Endodermal cell (in vitro differentiated cells): ENCODE measurements at regions not wholly inside any gene's neighbourhood (a gene's known extent, or its start where the extent isn't known, plus 50 kb on each side); places are given as distances from the start of the nearest gene placed in this dataset.

Source experiments
- DNase-seq: peaks from one replicate; pipeline ENCODE4 v3.0.0-alpha.2; 2017
- H3K27ac ChIP-seq: 2 replicates; pipeline ENCODE4 v1.5.1; 2013; ENCODE audit warnings: mild to moderate bottlenecking, low read depth, low read length, moderate library complexity
- H3K27me3 ChIP-seq: 2 replicates; pipeline ENCODE4 v1.6.1; 2013; ENCODE audit warnings: mild to moderate bottlenecking, low read length, moderate library complexity; ENCODE audit not compliant: insufficient read depth, control insufficient read depth, poor library complexity, severe bottlenecking
- H3K36me3 ChIP-seq: 2 replicates; pipeline ENCODE4 v1.7.0; 2013; ENCODE audit warnings: mild to moderate bottlenecking, low read length, moderate library complexity; ENCODE audit not compliant: control insufficient read depth, insufficient read depth
- H3K4me1 ChIP-seq: one replicate; pipeline ENCODE4 v1.7.0; 2013; ENCODE audit warnings: low read length; ENCODE audit not compliant: control insufficient read depth, insufficient read depth
- H3K4me3 ChIP-seq: 2 replicates; pipeline ENCODE4 v1.5.1; 2013; ENCODE audit warnings: mild to moderate bottlenecking, low read length, moderate library complexity
- H3K9ac ChIP-seq: 2 replicates; pipeline ENCODE4 v1.6.1; 2013; ENCODE audit warnings: mild to moderate bottlenecking, low read length, moderate library complexity; ENCODE audit not compliant: poor library complexity, severe bottlenecking; ENCODE audit errors: extremely low read depth
- H3K9me3 ChIP-seq: 2 replicates; pipeline ENCODE4 v1.6.1; 2013; ENCODE audit warnings: mild to moderate bottlenecking, low read length, moderate library complexity; ENCODE audit not compliant: control insufficient read depth
- H3K27ac Mint-ChIP-seq: 2 replicates; pipeline ENCODE4 v1.8.0; 2020; ENCODE audit warnings: mixed read lengths
- H3K27me3 Mint-ChIP-seq: 2 replicates; pipeline ENCODE4 v1.8.0; 2021; ENCODE audit warnings: mild to moderate bottlenecking, mixed read lengths; ENCODE audit not compliant: insufficient read depth
- H3K36me3 Mint-ChIP-seq: 2 replicates; pipeline ENCODE4 v1.8.0; 2020; ENCODE audit warnings: low read depth, mixed read lengths
- H3K4me1 Mint-ChIP-seq: 2 replicates; pipeline ENCODE4 v1.8.0; 2020; ENCODE audit warnings: mixed read lengths
- H3K4me3 Mint-ChIP-seq: 2 replicates; pipeline ENCODE4 v1.8.0; 2020; ENCODE audit warnings: mild to moderate bottlenecking, moderate library complexity, mixed read lengths
- H3K9me3 Mint-ChIP-seq: 2 replicates; pipeline ENCODE4 v1.8.0; 2020; ENCODE audit warnings: mild to moderate bottlenecking, mixed read lengths
- WGBS, 2 experiments: methylation state at CpG; one replicate each; pipeline versions ENCODE4 v1.1.5 to v1.1.7; 2013; ENCODE audit warnings: missing lambda C conversion rate in 2 of 2, mixed read lengths in 1 of 2; ENCODE audit not compliant: insufficient coverage in 1 of 2, insufficient read length in 1 of 2; 5-methylcytosine and 5-hydroxymethylcytosine counted together
- TF ChIP-seq, protein P1 (sequence below): fragments of 200-600 bp; sonication (generic); conservative IDR thresholded peaks from 2 replicates; pipeline ENCODE4 v1.5.0; 2021; ENCODE audit warnings: antibody characterized with exemption, mild to moderate bottlenecking

DNA sequence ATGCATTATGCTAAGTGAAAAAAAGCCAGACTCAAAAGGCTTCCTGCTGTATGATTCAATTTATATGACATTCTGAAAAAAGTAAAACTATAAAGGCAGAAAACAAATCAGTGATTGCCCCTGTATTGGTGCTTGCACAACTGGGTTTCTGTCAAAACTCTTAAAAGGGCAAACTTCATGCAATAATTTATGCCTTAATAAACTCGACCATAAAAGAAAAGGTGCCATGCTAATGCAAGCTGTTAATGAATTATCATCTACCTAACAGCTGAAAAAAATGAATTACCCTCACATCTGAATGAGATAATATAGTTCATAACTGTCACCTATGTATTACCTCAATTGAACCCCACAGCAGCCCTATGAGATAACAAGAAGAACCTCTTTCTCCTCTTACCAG is 120.8 kb upstream of the ATP1A1 start:
- H3K27ac Mint-ChIP-seq: no peak overlapping the region
- H3K9ac ChIP-seq: no peak overlapping the region
- H3K4me1 ChIP-seq: peaks cover 17% of the 10 kb centered on the region
- TF ChIP-seq, protein P1, sequence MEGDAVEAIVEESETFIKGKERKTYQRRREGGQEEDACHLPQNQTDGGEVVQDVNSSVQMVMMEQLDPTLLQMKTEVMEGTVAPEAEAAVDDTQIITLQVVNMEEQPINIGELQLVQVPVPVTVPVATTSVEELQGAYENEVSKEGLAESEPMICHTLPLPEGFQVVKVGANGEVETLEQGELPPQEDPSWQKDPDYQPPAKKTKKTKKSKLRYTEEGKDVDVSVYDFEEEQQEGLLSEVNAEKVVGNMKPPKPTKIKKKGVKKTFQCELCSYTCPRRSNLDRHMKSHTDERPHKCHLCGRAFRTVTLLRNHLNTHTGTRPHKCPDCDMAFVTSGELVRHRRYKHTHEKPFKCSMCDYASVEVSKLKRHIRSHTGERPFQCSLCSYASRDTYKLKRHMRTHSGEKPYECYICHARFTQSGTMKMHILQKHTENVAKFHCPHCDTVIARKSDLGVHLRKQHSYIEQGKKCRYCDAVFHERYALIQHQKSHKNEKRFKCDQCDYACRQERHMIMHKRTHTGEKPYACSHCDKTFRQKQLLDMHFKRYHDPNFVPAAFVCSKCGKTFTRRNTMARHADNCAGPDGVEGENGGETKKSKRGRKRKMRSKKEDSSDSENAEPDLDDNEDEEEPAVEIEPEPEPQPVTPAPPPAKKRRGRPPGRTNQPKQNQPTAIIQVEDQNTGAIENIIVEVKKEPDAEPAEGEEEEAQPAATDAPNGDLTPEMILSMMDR: no peak
- H3K9me3 ChIP-seq: no peaks in the 10 kb centered on the region
- no peaks in the 10 kb centered on the region for H3K36me3 Mint-ChIP-seq
- H3K27ac ChIP-seq: no peak overlapping the region
- peaks cover 19% of the 10 kb centered on the region for H3K4me1 Mint-ChIP-seq
- no peaks in the 10 kb centered on the region for H3K36me3 ChIP-seq
- no peak overlapping the region for H3K4me3 ChIP-seq
- H3K4me3 Mint-ChIP-seq: no peak overlapping the region
- H3K27me3 ChIP-seq: no peaks in the 10 kb centered on the region
- no peak for DNase-seq
- 85% methylated on average over 1 of the region's 1 CpG; no CpG with 5 or more reads in 1 of the 2 experiments for WGBS, 2 experiments
- H3K9me3 Mint-ChIP-seq: no peaks in the 10 kb centered on the region
- no peaks in the 10 kb centered on the region for H3K27me3 Mint-ChIP-seq

DNA sequence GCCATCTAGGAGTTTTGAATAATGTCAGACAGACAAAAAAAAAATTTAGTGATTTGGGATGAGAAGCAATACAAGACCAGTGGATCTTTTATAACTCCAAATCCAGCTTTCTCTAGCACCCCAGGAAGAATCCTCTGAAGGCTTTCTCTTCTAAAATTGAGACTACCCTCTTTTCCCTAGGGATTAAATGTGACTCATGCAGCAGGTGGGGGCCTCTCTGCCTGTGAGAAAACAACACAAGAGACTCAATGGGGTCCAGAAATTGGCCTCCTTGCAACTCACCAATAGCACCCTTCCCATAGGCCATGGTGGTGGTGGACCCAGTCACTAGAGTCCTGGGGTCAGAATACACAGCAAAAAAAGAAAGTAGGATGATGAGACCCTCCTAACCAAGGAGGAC is 120.3 kb upstream of the ATP1A1 start:
- no peaks in the 10 kb centered on the region for H3K27me3 ChIP-seq
- H3K9ac ChIP-seq: no peak overlapping the region
- Mint-ChIP-seq H3K27ac (no peak overlapping the region), H3K36me3 (no peaks in the 10 kb centered on the region), H3K4me3 (no peak overlapping the region), H3K4me1 (peaks cover 19% of the 10 kb centered on the region), H3K9me3 (no peaks in the 10 kb centered on the region), H3K27me3 (no peaks in the 10 kb centered on the region)
- DNase-seq: no peak
- TF ChIP-seq, protein P1: no peak
- no peak overlapping the region for H3K4me3 ChIP-seq
- no peak overlapping the region for H3K27ac ChIP-seq
- H3K9me3 ChIP-seq: no peaks in the 10 kb centered on the region
- no peaks in the 10 kb centered on the region for H3K36me3 ChIP-seq
- H3K4me1 ChIP-seq: peaks cover 17% of the 10 kb centered on the region

DNA sequence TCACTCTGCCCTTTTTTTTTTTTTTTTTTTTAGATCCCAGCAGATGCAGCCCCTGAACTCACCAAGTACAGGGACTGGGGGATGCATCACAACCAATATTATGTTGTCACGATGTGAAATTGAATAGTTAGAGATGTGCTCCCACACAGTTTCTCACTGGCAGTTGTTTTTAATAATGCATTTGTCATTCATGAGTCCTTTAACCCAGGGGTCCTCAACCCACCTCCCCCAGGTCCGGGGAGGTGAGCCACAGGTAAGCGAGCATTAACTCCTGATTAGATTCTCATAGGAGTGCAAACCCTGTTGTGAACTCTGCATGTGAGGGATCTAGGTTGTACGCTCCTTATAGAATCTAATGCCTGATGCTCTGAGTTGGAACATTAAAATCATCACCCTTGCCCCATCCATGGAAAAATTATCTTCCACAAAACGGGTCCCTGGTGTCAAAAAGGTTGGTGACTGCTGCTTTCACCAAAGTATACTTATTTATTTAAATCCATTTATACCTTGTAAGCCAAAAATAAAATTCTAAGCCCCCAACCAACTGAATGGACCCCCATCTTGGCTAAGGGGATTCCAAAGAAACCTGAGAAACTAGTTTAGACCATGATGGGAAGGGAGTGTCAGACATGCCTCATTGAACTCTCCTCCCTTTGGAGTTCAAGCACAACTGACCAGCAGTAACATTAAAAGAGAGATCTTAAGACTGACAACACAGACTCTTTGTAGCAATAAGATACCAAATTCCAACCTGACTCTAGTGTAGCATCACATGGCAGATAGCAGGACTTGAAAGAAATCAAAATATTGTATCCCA is 119.3 kb upstream of the ATP1A1 start:
- no peaks in the 10 kb centered on the region for H3K36me3 ChIP-seq
- TF ChIP-seq, protein P1: no peak
- Mint-ChIP-seq H3K27ac (no peak overlapping the region), H3K9me3 (no peaks in the 10 kb centered on the region), H3K4me3 (no peak overlapping the region), H3K4me1 (peaks cover 19% of the 10 kb centered on the region), H3K27me3 (no peaks in the 10 kb centered on the region), H3K36me3 (no peaks in the 10 kb centered on the region)
- no peaks in the 10 kb centered on the region for H3K27me3 ChIP-seq
- WGBS, 2 experiments: 90 to 93% methylated on average over 3 to 5 of the region's 5 CpGs
- peaks cover 17% of the 10 kb centered on the region for H3K4me1 ChIP-seq
- H3K9ac ChIP-seq: no peak overlapping the region
- DNase-seq: no peak
- no peak overlapping the region for H3K4me3 ChIP-seq
- no peak overlapping the region for H3K27ac ChIP-seq
- no peaks in the 10 kb centered on the region for H3K9me3 ChIP-seq
